22Rv1 (cell line): ENCODE measurements at regions not wholly inside any gene's neighbourhood (a gene's known extent, or its start where the extent isn't known, plus 50 kb on each side); places are given as distances from the start of the nearest gene placed in this dataset.
"Not testable (repeated sequence)": the region's sequence is repeated elsewhere in the genome, so short reads cannot be mapped to it uniquely, and the experiment has no call there.

Experiments used
- H3K27ac ChIP-seq: fragments of 450-650 bp; 2 replicates; pipeline ENCODE4 v1.5.1; 2017
- ZFX ChIP-seq: fragments of 450-650 bp; IDR thresholded peaks from 2 replicates; pipeline ENCODE4 v1.6.1; 2017; ENCODE audit warnings: antibody characterized with exemption, borderline replicate concordance
- TF ChIP-seq, protein P1 (sequence below): fragments of 450-650 bp; IDR thresholded peaks from 2 replicates; pipeline ENCODE4 v1.5.1; 2017; ENCODE audit warnings: mild to moderate bottlenecking

DNA sequence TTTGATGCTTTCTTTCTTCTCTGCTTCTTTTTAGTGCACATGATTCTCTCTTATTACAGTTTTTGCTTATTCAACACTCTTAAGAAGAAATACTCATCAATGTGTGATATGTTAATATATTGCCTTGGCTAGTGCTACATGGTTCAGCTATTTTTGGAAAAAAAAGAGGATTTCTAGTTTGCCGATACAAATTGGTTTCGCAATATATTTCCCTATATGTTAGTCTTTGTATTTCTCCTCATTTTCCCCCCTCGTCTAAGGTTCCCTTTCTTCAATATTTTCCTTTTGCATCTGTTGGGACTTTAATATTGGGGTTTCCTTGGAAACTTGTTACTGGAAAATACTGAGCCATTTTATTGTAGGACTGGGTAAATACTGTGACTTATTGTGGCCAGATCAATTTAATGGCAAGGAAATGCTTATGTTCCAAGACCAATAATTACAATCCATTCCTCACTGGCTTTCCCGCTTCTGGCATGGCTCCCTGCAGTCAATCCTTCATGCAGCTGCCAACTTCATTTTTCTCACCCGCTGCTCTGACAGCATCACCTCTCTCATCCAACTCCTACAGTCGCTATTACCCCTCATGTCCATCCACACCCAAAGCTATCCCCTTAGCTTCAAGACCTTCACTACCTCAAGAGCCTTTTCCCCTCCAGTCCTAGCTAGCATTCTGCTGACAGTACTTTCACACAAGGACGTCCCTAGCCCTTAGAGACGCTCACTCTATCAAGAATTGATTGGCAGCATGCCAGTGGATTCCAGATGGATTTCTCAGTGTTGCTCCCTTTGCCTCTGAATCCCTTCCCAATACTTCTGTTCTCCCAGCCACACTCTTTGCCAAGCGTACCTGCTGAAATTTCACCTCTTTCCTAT, 280.1 kb upstream of the TMTC4 start:
- H3K27ac ChIP-seq, result no peak overlapping the region
- TF ChIP-seq ZFX, result no peak
- TF ChIP-seq, protein P1, sequence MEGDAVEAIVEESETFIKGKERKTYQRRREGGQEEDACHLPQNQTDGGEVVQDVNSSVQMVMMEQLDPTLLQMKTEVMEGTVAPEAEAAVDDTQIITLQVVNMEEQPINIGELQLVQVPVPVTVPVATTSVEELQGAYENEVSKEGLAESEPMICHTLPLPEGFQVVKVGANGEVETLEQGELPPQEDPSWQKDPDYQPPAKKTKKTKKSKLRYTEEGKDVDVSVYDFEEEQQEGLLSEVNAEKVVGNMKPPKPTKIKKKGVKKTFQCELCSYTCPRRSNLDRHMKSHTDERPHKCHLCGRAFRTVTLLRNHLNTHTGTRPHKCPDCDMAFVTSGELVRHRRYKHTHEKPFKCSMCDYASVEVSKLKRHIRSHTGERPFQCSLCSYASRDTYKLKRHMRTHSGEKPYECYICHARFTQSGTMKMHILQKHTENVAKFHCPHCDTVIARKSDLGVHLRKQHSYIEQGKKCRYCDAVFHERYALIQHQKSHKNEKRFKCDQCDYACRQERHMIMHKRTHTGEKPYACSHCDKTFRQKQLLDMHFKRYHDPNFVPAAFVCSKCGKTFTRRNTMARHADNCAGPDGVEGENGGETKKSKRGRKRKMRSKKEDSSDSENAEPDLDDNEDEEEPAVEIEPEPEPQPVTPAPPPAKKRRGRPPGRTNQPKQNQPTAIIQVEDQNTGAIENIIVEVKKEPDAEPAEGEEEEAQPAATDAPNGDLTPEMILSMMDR, result no peak

DNA sequence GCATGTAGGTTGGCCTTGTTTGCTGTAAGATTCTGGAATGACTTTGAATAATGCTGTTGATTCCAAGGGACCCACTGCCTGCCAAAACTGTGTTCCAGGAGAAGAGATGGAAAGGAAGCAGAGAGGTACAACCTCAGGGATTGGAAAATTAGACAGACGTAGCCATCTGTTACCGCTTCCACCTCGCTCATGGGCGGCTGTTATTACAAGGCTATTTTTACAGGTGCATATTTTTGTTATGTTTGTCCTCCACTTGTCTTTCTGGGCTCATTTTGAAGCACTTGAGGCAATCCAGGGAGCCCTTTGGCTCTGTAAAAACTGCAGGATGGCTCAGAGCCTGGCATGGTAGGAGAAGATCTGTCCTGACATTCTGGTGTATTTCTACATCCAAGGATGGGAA, 276.4 kb upstream of the TMTC4 start:
- H3K27ac ChIP-seq, result no peak overlapping the region
- TF ChIP-seq, protein P1, result no peak
- TF ChIP-seq ZFX, result no peak

DNA sequence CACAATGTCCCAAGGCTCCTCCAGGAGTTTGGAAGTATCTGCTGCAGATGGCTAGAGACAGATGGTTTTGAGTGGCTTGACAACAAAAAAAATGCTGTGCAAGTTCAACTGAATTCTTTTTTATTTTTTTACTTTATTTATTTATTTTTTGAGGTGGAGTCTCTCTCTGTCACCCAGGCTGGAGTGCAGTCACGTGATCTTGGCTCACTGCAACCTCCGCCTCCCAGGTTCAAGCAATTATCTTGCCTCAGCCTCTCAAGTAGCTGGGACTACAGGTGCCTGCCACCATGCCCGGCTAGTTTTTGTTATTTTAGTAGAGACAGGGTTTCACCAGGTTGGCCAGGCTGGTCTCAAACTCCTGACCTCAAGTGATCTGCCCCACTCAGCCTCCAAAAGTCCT, 274.3 kb upstream of the TMTC4 start:
- H3K27ac ChIP-seq, result not testable (repeated sequence)

DNA sequence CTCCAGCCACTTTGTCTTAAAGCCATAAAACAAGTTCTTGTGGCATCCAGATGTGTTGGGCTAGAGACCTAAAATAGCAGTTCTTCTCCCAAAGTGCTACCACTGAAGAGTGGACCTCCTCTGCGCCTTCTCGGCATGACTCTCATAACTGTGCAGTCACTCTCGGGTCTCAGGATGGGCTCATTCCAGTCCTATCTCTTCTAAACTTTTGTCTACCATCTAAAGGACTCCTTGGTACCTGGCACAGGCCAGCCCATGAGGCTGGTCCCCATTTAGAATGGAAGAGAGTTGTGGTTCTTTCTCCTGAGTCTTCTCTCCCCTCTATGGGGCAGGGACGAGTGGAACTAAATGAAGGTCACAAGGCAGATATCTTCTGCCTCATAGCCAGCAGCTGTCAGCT, 272.0 kb upstream of the TMTC4 start:
- H3K27ac ChIP-seq, result no peak overlapping the region
- TF ChIP-seq, protein P1, result no peak
- no peak for TF ChIP-seq ZFX

DNA sequence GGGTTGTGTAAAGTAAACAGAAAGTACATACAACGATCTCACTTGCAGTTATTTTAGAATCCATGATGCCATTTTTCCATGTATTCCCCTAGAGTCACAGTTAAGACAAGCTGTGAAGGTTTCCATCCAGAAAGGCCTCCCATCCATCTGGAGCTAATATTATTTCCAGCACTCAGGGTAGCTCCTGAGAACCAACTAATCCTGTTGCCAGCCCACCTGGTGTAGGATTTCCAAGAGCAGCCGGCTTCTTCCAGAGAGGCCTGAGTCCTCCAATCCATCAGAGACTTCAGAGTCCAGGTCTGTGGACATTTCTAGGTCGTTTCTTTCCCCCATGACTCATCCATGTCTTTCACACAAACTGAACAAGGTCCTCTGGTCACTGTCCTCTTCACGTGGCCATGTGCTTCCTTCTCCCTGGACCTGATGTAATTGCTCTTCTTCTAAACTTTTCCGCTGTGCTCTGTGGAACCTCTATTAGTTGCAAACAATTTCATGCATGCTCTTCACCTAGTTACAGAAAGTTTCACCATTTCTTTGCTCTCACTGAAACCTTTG, 270.3 kb upstream of the TMTC4 start:
- H3K27ac ChIP-seq, result no peak overlapping the region
- TF ChIP-seq, protein P1, result no peak
- no peak for TF ChIP-seq ZFX

DNA sequence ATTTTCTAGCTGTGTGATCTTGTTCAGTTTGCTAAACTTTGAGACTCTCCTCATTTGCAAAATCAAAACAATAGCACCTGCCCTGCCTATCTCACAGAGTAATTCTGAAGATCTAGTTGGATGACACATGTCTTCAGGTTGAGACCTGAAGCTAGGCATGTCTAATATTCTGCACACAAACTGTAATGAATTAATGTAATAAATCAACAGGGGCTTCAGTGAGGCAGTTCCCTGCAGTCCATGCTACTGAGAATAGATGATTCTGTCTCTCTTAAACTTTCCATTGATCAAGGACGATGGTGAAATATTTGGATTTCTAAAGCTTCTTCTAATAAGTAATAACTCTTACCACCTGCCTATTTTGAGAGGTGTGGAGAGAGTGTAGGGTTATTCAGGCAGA, 268.1 kb upstream of the TMTC4 start:
- no peak for TF ChIP-seq ZFX
- TF ChIP-seq, protein P1, result no peak
- no peak overlapping the region for H3K27ac ChIP-seq

DNA sequence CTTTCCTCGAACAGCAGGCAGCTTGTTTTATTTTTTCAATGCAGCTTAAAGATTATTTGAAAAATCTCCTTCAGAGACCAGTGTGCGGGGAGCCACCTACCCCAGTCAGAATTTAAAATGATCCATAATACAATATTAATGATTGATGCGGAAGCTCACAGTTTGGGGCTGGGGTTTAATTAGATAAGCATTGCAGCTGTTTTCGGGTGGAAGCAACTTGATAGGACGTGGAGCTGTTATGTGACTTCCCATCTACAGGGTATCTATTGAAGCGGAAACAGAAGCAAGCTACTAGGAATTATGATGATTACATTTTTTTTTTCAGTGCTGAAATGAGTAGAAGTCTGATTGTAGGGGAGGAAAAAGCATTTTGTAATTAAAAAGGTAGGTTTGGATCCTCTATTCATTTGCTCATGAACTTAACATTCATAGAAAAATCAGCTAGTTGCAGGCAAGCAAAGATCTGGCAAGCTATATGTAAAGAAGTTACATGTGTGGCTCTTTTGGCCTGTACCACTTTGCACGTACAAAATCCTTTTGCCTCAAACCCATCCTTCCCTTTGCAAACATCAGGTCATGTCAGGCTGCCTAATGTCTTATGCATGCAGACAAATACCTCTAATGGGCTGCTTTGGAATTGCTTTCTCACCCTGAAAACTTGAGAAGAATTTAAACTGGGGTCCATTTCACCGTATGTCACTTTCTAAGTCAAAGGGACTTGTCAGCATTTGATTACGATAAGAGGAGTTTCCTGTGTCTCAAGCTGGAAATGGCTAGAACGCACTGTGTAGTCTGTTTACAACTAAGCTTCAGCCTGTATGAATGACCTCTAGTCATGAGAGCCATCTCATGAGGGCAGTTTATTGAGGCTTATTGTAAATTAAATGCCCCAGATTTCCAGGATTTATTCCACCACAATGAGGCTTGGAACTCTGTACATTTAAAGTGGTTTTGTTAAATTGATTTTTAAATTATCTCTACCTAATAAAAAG, 267.1 kb upstream of the TMTC4 start:
- no peak overlapping the region for H3K27ac ChIP-seq
- no peak for TF ChIP-seq ZFX
- TF ChIP-seq, protein P1, result no peak
